Adrenal gland (tissue), 9 donors: ENCODE measurements at regions not wholly inside any gene's neighbourhood (a gene's known extent, or its start where the extent isn't known, plus 50 kb on each side); places are given as distances from the start of the nearest gene placed in this dataset.

Experiments used
- DNase-seq, 7 donors: peaks; one replicate each; pipeline ENCODE4 v3.0.0-alpha.2; 2019 to 2020
- H3K27ac ChIP-seq, 5 donors: fragments of 200-600 bp; sonication (generic) in 4 of 5; 1 replicate in 3 of 5; 2 replicates in 2 of 5; pipeline versions ENCODE4 v1.5.1 to v1.8.0; 2016 to 2020; ENCODE audit warnings: mild to moderate bottlenecking in 1 of 5
- H3K27me3 ChIP-seq: fragments of 200-600 bp; 2 replicates; pipeline ENCODE4 v1.8.0; 2021
- H3K36me3 ChIP-seq, 2 donors: fragments of 200-600 bp; replicated peaks in 1 of 2; 1 replicate in 1 of 2; 2 replicates in 1 of 2; pipeline versions ENCODE4 v1.5.1 to v1.8.0; 2018 to 2022
- H3K4me1 ChIP-seq, 2 donors: fragments of 200-600 bp; replicated peaks in 1 of 2; 1 replicate in 1 of 2; 2 replicates in 1 of 2; pipeline versions ENCODE4 v1.5.1 to v1.8.0; 2018 to 2021
- H3K4me3 ChIP-seq, 4 donors: fragments of 200-600 bp; sonication (generic) in 3 of 4; one replicate each; pipeline ENCODE4 v1.5.1; 2016 to 2018
- H3K9me3 ChIP-seq, 3 donors: fragments of 200-600 bp; sonication (generic) in 1 of 3; replicated peaks in 1 of 3; 1 replicate in 2 of 3; 2 replicates in 1 of 3; pipeline versions ENCODE4 v1.5.1 to v1.8.0; 2016 to 2021
- POLR2A ChIP-seq, 2 donors: fragments of 450-650 bp; IDR thresholded peaks; one replicate each; pipeline ENCODE4 v1.6.1; 2017; ENCODE audit warnings: antibody characterized with exemption in 2 of 2, mild to moderate bottlenecking in 2 of 2, moderate library complexity in 1 of 2
- WGBS, 4 donors: extraction: QIAGEN DNeasy Blood & Tissue Kit in 2 of 4; methylation state at CpG; one replicate each; pipeline versions ENCODE4 v1.1.5 to v1.1.7; 2013 to 2017; 5-methylcytosine and 5-hydroxymethylcytosine counted together
- intact Hi-C, 2 donors: fragments of 100-400 bp; cut with DNase I; formaldehyde crosslinking; loops; one replicate each; pipeline versions ENCODE4 v1.14.1 to v1.15.0; 2022 to 2023
- TF ChIP-seq, protein P1 (sequence below), 6 experiments: fragments of 450-650 bp in 4 of 6; fragments of 200-600 bp in 2 of 6; sonication (generic) in 1 of 6; IDR thresholded peaks; 1 replicate in 5 of 6; 2 replicates in 1 of 6; pipeline versions ENCODE4 v1.5.1 to v1.8.0; 2016 to 2021; ENCODE audit warnings: antibody characterized with exemption in 6 of 6, mild to moderate bottlenecking in 2 of 6, moderate library complexity in 1 of 6
- donor health status: healthy with polysubstance abuse.
- donor health status: Bipolar disorder and iron deficiency.
- donor health status: DM: yes; HTN: yes; CAD: no.
- donor health status: DM: no; HTN: no; CAD: no.
- donor health status: DM: no; HTN: no; CAD: no.

DNA sequence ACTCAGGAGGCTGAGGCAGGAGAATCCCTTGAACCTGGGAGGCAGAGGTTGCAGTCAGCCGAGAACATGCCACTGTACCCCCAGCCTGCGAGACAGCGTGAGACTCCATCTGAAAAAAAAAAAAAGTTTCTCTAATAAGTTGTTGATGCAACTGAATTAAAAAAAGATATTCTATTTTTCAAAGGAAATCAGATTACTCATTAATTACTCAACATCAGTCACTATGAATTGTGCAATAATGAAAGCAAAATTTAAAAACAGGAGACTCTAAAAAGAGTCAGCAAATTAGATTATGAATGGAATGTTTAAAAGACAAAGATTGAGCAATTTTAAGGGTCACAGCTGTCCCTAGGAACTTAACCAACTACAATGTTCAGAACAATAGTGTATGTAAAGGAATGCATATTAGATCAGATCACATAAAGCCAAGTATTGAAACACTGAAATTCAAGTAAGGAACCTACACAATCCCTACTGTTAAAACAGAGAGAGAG is 60.2 kb upstream of the SLC4A7 start:
- peak in 1 of 7 donors; percentile 16 for DNase-seq
- peak overlapping the region in 3 of 5 donors; percentile 59 to 64 (median 64) for H3K27ac ChIP-seq
- H3K4me3 ChIP-seq: no peak overlapping the region
- intact Hi-C loops: no loop called here
- WGBS, 4 donors: 27 to 33% (median 31%) methylated on average over 3 of the region's 3 CpGs
- peaks cover 21 to 29% of the 10 kb centered on the region in 2 donors for H3K4me1 ChIP-seq
- H3K36me3 ChIP-seq: no peaks in the 10 kb centered on the region
- H3K27me3 ChIP-seq: no peaks in the 10 kb centered on the region
- TF ChIP-seq, protein P1, sequence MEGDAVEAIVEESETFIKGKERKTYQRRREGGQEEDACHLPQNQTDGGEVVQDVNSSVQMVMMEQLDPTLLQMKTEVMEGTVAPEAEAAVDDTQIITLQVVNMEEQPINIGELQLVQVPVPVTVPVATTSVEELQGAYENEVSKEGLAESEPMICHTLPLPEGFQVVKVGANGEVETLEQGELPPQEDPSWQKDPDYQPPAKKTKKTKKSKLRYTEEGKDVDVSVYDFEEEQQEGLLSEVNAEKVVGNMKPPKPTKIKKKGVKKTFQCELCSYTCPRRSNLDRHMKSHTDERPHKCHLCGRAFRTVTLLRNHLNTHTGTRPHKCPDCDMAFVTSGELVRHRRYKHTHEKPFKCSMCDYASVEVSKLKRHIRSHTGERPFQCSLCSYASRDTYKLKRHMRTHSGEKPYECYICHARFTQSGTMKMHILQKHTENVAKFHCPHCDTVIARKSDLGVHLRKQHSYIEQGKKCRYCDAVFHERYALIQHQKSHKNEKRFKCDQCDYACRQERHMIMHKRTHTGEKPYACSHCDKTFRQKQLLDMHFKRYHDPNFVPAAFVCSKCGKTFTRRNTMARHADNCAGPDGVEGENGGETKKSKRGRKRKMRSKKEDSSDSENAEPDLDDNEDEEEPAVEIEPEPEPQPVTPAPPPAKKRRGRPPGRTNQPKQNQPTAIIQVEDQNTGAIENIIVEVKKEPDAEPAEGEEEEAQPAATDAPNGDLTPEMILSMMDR (IDR thresholded peaks at IDR 0.05): no peak
- TF ChIP-seq POLR2A (IDR thresholded peaks at IDR 0.05): no peak
- H3K9me3 ChIP-seq: no peaks in the 10 kb centered on the region

DNA sequence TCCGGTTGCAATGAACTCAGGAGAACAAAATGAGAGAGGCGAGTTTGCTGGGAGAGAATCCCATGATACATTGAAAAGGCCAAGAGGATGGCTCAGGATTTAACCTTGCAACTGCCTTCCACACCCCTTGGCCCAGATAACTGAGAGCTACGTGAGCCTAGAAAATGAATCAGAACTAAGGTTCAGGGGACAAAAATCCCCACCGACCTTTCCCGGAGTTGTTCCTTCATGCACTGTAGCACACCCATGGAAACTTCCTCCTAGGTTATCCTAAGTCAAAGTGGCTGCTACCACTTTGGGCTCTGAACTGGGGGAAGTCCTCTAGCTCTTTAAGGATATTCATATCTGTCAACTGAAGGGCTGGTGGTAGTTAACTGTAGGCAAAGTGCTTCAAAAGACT is 58.3 kb upstream of the SLC4A7 start:
- Histone ChIP-seq H3K4me1 (peaks cover 21 to 29% of the 10 kb centered on the region in 2 donors), H3K27ac (peak overlapping the region; percentile 12 to 81 (median 71)), H3K27me3 (no peaks in the 10 kb centered on the region), H3K4me3 (no peak overlapping the region), H3K9me3 (no peaks in the 10 kb centered on the region), H3K36me3 (no peaks in the 10 kb centered on the region)
- intact Hi-C loops: no loop called here
- 24 to 60% (median 34%) methylated on average over 5 of the region's 5 CpGs for WGBS, 4 donors
- TF ChIP-seq, protein P1 (IDR thresholded peaks at IDR 0.05): no peak
- peak in 1 of 2 donors; percentile 25 for TF ChIP-seq POLR2A (IDR thresholded peaks at IDR 0.05)
- DNase-seq: peak; percentile 30 to 76 (median 58)

DNA sequence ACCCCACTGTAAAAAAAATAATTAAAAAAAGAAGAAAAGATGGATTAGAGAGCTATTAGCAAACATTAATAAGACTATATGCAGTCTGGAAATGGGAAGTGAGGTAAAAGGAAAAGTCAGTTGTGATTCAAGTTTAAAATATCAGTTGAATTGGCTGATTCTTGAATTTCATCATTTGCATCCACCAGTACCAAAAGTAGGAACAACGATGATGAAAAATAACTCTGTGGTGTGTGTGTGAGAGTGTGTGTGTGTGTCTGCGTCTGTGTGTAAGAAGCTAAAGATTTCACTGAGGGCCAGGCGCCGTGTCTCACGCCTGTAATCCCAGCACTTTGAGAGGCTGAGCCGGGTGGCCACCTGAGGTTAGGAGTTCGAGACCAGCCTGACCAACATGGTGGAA is 56.0 kb upstream of the SLC4A7 start:
- DNase-seq: no peak
- peaks cover 31 to 40% of the 10 kb centered on the region in 2 donors for H3K4me1 ChIP-seq
- intact Hi-C loops: no loop called here
- no peaks in the 10 kb centered on the region for H3K27me3 ChIP-seq
- H3K4me3 ChIP-seq: no peak overlapping the region
- 86 to 92% (median 90%) methylated on average over 7 of the region's 7 CpGs for WGBS, 4 donors
- TF ChIP-seq, protein P1 (IDR thresholded peaks at IDR 0.05): no peak
- TF ChIP-seq POLR2A (IDR thresholded peaks at IDR 0.05): no peak
- no peaks in the 10 kb centered on the region for H3K9me3 ChIP-seq
- H3K36me3 ChIP-seq: no peaks in the 10 kb centered on the region
- H3K27ac ChIP-seq: no peak overlapping the region

DNA sequence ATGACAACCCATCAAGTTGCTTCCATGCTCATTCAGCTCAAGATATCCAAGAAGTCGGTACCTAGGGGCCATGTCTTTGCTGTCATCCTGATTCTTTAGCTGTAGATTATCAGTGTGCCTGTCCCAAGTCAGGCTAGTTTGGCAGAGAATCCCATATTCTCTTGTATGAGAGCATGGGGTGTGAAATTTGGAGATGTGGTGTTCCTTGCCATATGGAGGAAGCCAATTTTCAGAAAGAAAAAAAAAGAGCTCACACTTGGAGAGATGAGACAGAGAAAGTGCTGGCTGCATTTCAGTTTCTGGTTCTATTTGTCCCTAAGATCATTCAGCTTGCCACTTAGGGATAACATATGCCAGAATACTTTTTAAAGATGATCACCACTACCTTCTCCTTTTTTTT is 52.3 kb upstream of the SLC4A7 start:
- Histone ChIP-seq H3K4me3 (no peak overlapping the region), H3K27me3 (no peaks in the 10 kb centered on the region), H3K4me1 (peaks cover 17 to 27% of the 10 kb centered on the region in 2 donors), H3K36me3 (no peaks in the 10 kb centered on the region), H3K9me3 (no peaks in the 10 kb centered on the region), H3K27ac (no peak overlapping the region)
- 73 to 100% (median 90%) methylated on average over 1 of the region's 1 CpG for WGBS, 4 donors
- intact Hi-C loops: no loop called here
- DNase-seq: no peak
- no peak for TF ChIP-seq POLR2A (IDR thresholded peaks at IDR 0.05)
- TF ChIP-seq, protein P1 (IDR thresholded peaks at IDR 0.05): no peak
